HG02588 (cell line): ENCODE measurements at regions not wholly inside any gene's neighbourhood (a gene's known extent, or its start where the extent isn't known, plus 50 kb on each side); places are given as distances from the start of the nearest gene placed in this dataset.

Experiments
- ATAC-seq: cut with Tn5 transposase; IDR thresholded peaks from one replicate; pipeline ENCODE4 v1.9.1; 2021; ENCODE audit warnings: mild to moderate bottlenecking, moderate library complexity; ENCODE audit not compliant: unreplicated experiment

DNA sequence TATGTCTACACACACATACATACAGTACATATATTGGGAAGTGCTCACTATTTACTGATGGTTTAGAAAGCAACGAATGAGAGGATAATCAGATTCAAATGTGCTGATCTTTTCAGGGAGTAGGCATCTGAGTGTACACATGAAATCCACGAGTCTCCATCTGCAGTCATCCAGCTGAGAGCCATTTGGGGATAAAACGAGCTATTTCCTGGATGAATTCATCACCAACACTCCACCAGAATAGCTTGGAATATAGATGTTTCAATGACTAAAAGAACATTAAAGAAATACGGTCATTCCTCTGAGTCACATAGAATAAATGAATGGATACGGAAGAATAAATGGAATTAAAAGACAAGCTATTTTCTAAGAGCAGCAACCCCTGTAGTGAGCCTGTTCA, 721.6 kb upstream of the ARGLU1 start:
- ATAC-seq, result no peak

DNA sequence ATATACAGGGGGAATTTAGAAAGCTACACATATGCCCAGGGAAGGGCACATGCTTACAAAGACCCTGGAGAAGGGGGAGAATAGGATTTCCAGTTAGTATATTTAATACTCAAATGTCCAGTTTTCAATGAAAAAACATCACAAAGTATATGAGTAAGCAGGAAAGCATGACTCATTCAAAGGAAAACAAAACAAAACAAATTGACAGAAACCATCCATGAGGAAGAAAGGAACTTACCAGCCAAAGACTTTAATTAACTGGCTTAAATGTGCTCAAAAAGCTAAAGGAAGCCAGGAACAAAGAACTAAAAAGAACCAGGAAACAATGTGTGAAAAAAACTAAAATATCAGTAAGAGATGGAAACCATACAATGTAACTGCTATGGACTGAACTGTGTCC, 716.2 kb upstream of the ARGLU1 start:
- no peak for ATAC-seq

DNA sequence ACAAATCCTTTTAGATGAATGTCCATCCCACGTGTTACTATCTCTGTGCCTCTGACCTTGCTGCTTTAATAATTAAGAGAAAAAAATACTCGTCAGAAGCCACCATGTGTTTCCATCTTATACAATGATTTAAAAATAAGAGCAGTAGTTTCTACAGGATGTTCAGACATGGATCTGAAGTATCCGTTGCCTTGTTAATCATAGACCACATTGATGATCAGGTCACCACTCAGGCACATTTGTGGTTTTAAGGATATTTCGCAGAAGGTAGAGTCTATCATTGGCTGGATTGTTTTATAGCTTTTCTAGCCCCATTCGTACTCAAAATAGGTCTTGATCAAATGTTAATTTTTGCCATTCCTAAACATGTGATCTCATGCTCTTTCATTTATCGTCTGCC, 710.0 kb upstream of the ARGLU1 start:
- ATAC-seq, result no peak

DNA sequence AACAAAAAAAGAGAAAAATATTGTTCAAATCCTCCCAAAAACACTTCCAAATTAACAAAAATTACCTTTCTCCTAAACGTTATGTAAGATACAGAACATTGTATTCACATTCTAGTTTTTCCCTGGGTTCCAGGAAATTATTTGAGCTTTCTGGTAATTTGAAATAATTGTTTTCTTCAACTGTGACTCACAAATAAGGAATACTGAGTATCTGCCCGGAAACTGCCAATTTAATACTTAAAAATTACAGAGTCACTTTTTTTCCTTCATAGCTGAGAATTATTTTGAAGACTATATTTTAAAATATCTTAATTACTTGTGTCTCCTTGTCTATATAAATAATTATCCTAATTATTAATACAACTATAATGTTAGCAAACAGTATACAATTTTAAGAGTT, 709.0 kb upstream of the ARGLU1 start:
- no peak for ATAC-seq

DNA sequence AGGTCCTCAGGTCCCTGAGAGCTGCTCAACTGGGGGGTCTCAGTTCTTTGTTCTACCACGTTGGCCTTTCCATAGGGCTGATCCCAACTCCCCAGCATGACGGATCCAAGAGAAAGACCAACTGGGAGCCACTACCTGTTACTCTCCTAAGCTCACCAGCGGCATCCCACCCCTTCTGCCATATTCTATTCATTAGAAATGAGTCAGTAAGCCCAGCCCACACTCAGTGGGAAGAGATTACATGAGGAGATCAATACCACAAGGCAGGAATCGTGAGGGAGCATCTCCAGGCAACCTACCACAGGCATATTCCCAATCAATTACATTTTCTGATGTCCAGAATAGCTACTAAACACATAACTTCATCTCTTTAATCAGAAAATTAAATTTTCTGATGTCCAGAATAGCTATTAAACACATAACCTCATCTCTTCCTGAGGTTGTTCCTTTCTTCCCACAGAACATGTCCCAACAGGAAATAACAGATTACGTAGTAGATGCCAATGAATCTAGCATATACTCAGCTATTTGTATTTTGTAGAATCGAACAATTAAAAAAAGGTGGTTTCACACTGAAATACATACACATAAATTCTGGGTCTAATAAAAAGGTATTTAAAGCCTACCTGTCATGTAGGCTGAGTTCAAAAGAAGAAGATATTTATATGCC, 708.1 kb upstream of the ARGLU1 start:
- ATAC-seq, result no peak

DNA sequence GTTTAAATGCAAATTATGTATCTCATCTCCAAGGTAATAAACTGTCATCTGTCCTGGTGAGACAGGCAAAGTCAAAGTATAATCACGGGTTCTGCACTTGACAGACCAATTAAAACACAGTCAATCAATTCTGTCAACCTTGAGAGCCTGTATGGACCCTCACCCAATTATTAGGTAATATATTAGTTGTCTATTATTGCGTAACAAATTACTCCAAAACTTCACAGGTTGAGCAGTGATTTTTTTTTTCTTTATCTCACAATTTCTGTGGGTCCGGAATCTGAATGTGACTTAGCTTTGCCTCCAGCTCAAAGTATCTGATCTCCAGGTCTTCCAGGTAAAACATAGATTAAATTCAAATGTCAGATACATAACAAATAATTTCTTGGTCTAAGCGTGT, 707.4 kb upstream of the ARGLU1 start:
- no peak for ATAC-seq

DNA sequence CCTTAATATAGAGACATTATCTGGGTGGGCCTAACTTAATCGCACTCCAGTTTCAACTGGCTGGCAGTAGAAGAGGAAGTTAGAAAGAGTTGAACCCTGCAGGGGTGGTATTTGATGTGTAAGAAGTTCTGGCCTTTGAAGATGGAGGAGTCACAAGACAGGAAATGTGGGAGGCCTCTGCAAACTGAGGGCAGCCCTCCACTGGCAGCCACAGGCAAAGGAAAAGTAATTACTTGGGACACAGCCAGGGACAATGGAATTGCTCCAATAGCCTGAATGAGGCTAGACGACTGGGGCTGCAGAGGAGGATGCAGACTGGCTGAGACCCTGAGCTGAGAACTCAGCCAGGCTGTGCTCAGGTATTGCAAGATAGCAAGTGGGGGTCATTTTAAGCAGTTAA, 703.3 kb upstream of the ARGLU1 start:
- no peak for ATAC-seq

DNA sequence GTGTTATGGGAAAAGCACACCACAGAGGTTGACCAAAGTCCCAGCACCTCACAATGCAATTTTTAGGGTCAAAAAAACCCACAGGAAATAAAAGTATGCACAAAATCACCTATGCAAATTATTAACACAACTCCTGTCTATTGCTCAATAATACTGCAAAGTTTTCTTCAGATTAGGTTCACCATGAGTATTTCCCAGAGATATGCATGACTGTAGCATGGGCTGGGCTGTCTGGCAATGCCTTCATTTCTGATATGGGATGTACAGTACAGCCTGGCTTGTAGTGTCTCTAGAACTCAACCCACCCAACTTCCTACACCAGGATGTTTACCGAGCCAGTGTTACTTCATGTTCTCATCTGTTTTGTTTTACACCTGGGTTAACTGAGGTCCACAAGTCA, 698.7 kb upstream of the ARGLU1 start:
- no peak for ATAC-seq

DNA sequence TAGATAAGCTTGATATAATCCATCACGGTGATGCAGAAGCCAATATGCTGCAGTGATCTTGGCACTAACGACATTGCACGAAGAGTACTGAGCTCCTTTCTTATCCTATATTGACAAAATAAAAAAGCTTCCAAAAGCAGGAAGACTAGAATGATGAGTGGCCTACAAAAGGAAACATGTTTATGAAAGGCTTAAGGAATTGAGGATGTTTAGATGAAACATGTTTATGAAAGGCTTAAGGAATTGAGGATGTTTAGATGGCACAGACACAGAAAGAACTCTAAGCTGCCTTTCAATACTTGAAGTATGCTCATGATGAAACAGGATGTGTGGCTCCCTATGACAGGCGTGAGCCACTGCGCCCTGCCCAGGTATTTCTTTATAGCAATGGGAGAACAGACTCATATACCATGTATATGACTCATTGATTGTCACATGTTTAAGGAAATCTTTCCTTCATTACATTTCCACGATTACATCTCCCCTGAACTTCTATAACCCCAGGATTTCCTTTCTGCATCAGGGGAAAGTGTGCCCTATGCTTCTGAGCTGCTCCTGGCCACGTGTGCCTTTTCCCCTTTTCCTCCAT, 690.8 kb upstream of the ARGLU1 start:
- no peak for ATAC-seq

DNA sequence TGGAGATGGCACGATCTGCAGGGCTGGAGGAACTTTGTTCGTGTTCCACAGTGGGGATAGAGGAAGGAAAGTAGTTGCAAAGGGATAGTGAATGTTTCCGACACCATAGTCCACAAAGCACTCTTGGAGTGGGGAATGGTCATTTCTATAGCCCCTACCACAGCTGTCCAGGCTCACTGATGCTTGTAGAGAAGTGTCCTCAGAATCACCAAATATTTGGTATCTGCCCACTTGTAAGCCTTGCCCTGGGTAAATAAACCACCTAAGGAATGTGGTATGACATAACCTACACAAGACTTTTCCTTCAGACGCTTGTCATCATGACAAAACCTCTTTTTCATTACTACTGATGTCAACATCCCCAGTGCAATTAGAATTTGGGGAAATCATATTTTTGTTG, 686.5 kb upstream of the ARGLU1 start:
- ATAC-seq, result no peak

DNA sequence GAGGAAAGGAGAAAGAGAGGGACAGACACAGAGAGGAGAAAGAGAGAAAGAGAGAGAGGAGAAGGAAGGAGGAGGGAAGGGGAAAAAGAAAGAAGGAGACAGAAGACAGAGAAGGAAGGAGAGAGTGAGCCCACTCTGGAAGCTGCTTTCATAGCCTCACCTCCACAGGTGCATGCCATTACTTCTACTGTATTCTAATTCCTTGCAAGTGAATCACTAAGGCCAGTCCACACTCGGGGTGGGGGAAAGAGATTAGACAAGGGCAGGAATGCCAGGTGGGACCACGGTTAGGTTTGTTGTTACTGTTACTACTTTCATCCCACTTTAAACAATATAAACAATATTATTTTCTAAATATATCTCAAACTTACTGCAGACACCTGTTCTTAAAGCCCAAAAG, 684.5 kb upstream of the ARGLU1 start:
- ATAC-seq, result no peak

DNA sequence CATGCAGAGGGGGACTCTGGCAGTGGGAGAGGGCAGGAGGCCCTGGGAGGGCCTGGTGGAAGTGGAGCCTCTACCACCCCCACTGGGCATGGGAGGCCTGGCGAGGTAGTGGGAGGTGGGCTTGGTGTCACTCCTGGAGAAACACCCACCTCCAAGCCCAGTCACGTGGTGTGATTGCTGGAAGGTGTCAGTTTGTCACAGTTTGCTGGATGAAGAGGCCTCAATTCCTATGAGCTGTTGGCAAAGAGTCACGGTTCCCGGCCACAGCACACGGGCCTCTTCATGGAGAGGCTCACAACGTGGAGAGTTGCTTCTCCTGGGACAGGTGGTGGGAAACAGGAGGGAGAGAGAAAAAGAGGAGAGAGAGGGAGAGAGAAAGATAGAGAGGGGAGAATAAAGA, 684.1 kb upstream of the ARGLU1 start:
- ATAC-seq, result no peak

DNA sequence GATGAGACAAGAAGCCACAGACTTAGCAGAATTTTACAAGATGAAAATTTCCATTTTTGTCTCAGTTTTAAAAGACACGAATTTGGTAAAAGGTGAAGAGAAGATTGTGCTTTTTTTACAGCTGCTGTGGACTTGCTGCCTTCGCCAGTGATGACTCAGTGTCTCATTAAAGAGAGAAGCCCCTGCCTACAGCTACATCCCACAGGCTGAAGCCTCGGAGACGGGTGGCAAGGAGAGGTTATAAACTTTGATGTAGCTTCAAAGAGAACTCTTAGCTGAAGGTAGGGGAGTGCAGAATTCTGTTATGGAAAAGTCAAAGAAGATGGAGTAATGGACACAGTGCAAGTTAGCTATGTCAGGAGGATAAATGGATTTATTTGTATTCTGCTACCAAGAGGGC, 683.4 kb upstream of the ARGLU1 start:
- ATAC-seq, result no peak

DNA sequence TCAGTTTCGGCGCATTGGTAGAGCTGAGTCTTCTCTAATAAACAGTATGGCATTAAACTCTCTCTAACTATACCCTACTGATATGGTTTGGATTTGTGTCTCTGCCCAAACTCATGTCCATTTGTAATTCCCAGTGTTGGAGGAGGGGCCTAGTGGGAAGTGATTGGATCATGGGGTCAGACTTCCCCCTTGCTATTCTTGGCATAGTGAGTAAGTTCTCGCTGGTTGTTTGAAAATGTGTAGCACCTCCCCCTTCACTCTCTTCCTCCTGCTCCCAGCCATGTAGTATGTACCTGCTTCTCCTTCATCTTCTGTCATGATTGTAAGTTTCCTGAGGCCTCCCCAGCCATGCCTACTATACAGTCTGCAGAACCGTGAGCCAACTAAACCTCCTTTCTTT, 682.7 kb upstream of the ARGLU1 start:
- no peak for ATAC-seq

DNA sequence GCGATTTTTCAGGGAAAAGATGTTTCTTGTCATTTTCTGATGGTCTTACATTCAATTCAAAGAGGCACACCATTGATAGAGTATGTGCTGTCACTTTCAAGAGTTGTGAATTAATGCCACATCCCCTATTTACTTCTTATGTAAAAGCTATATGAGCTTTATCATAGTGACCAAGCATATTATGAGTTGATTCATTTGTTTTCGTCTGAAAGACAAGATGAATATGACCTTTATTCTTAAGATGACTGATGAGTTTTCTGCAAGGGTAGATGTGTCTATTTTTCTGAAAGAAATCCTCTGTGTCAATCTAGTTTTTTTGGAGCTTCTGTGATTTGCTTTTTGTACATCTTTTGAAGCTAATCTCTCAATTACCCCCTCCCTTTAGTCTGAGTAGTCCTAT, 676.3 kb upstream of the ARGLU1 start:
- ATAC-seq, result no peak

DNA sequence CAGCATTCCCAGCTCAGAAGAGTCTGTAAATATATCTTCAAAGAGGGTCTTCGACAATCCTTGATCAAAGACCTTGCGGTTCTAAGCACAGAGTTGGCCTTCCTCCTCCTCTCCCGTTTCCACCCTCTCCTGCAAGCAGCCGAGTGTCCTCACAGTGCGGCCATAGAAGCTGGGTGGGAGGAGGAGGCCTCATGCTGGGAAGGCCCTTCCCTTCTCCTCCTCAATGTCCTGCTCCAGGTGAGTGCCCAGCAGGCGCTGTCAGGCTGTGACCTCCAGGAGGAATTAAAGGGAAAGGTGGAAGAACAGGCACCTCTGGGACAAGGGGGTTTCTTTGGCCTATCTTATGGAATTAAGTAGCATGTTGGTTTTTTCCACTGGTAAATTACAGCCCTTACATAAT, 674.2 kb upstream of the ARGLU1 start:
- no peak for ATAC-seq

DNA sequence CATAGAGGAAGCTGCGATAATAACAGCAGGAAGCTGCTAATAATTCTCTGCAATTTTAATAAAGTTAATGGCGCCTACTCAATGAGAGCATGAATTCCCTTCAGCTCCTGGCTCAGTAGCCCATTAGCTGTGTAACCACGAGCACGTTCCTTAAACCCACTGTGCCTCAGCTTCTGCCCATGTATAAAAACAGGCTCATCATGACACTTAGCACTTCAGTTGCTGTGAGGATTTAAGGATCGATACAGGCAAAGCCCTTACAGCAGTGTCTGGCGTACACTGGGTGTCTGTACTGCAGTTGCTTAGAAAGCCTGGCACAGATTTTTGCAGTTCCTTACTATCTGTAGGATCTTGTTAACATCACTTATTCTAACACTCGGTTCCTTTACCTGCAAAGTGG, 673.4 kb upstream of the ARGLU1 start:
- ATAC-seq, result no peak

DNA sequence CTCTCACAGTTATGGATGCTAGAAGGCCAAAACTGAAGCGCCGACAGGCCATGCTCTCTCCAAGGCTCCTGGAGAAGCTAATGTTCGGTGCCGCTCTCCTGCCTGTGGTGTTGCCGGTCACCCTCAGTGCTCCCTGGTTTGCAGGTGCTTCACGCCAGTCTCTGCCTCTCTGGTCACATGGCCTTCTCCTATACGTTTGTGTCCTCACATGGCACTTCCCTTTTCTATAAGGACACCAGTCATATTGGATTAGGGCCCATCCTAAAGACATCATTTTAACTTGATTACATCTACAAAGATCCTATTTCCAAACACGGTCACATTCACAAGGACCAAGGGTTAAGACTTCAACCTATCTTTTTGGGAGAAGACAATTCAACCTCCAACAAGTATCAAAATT, 671.3 kb upstream of the ARGLU1 start:
- ATAC-seq, result no peak

DNA sequence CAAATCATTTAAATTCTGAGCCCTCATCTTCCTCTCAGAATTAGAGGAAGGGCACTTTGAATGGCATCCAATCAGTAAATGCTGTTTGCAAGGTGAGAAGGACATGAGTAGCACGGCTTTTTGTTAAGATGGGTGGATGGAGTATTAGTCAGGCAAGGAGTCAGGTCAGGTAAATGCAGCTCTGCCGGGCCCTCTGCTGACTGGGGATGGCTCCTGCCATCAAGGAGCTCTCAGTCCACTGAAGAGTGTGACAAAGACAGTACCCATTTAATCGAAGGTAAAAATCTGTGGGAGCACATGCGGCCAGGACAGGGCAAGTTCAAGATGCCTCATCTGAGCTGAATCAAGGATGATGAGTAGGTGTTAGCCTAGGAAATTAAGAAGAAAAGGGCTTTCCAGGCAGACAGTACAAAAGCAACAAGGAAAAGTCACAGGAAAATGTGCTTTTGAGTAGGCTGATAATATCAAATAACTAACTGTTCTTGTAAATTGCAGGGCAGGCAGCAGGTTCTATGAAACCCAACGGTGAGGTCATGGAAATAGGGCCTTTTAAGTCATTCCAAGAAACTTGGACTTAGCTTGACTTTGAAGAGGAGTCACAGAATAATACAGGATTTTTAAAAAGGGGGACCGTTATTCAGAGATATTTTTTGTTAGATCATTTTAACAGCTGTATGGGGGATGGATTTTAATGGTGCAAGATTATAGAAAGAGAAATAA, 670.5 kb upstream of the ARGLU1 start:
- no peak for ATAC-seq

DNA sequence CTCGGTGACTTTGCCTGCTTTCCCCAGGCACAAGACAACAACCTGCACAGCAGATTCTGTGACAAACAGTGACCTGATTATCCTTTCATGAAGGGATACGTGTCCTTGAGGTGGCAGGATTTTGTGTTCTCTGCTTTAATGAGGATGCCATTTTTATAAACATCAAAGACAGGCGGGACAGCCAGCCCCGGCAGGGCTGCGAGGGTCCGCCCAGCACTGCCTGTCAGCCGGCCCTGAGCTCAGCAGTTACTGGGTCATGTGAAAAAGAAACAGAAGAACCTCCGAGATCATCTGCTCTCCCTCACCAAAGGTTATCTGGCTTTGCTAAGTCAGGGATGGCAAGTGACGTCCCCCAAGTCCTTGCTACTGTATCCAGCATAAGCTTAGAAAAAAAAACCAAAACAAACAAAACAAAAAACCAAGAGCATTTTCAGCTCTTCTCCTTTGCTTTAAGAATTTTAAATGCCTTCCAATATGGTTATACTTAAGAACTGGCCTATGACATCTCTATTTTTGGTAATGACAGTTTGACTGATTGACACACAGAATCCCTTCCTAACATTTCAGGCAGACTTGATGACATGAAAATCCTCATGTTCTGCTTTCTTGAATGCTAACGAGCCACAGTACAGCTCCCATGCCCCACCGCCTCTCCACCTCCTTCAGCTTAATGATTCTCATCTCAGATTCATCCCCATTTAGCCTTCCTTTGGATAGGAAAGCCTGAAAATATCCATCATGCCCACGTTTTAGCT, 666.6 kb upstream of the ARGLU1 start:
- no peak for ATAC-seq

DNA sequence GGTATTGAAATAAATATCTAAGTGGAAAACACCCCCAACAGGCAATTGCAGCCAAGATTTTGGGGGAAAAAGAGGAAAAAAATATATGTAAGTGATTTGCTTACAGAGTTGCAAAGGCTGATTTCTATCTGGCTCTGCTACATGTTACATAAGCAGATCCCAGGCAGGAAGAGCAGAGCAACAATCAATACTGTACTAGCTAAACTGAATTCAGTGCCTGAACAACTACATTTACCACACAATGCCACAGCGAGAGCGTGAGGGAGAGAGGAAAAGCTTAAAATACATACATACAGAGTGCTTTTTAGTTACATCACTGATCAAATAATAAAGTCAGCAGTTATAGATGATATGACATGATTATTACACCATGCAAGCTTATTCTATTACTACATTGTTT, 665.6 kb upstream of the ARGLU1 start:
- no peak for ATAC-seq

DNA sequence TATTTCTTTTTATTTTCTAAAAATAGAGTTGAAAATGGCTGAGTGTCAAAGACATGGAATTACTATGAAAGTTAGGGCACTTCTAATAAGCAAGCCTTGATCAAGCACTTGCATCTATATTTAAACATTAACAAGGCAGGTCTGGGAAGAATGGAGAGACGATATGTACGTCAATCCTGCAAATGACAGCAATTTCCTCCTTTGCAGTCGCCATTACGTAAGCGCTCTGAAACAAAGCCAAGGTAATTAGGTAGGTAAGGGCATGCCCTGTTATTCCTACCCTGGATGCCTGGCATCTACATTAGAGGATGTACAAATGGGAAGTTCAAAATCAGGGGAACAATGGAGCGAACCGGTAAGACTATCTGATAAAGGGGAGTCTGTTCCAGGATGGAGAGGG, 664.0 kb upstream of the ARGLU1 start:
- no peak for ATAC-seq
